ENCODE measurements at regions not wholly inside any gene's neighbourhood (a gene's known extent, or its start where the extent isn't known, plus 50 kb on each side); places are given as distances from the start of the nearest gene placed in this dataset.

- TF ChIP-seq CTCF (IDR thresholded peaks at IDR 0.05) (no peak), POLR2A (IDR thresholded peaks at IDR 0.05) (no peak)
- intact Hi-C loops (cut with DNase I): no loop called here
- Histone ChIP-seq H3K27ac (no peak overlapping the region), H3K4me3 (no peak overlapping the region), H3K27me3 (no peaks in the 10 kb centered on the region), H3K9me3 (replicated peaks in 1 of 3) (no peaks in the 10 kb centered on the region), H3K4me1 (replicated peaks in 1 of 2) (no peaks in the 10 kb centered on the region), H3K36me3 (replicated peaks in 1 of 2) (no peaks in the 10 kb centered on the region)
- no peak for DNase-seq
- 55 to 70% (median 63%) methylated on average over 2 of the region's 2 CpGs for WGBS, 4 donors
Observed at GRCh38 chr5:110179321-110179720, 489.6 kb downstream of the MAN2A1 start.

GRCh38 chr5:110194191-110194590, 504.5 kb downstream of the MAN2A1 start:
- no peaks in the 10 kb centered on the region for H3K36me3 ChIP-seq (replicated peaks in 1 of 2)
- H3K27me3 ChIP-seq: no peaks in the 10 kb centered on the region
- no peak overlapping the region for H3K27ac ChIP-seq
- no peak overlapping the region for H3K4me3 ChIP-seq
- TF ChIP-seq POLR2A (IDR thresholded peaks at IDR 0.05): no peak
- TF ChIP-seq CTCF (IDR thresholded peaks at IDR 0.05): no peak
- no peak for DNase-seq
- intact Hi-C loops (cut with DNase I): no loop called here
- no peaks in the 10 kb centered on the region for H3K9me3 ChIP-seq (replicated peaks in 1 of 3)
- H3K4me1 ChIP-seq (replicated peaks in 1 of 2): no peaks in the 10 kb centered on the region

- 75 to 92% (median 81%) methylated on average over 1 of the region's 1 CpG for WGBS, 4 donors
- intact Hi-C loops (cut with DNase I): no loop called here
- TF ChIP-seq CTCF (IDR thresholded peaks at IDR 0.05) (no peak), POLR2A (IDR thresholded peaks at IDR 0.05) (no peak)
- no peak overlapping the region for H3K4me3 ChIP-seq
- H3K27ac ChIP-seq: no peak overlapping the region
- H3K36me3 ChIP-seq (replicated peaks in 1 of 2): no peaks in the 10 kb centered on the region
- H3K27me3 ChIP-seq: no peaks in the 10 kb centered on the region
- H3K4me1 ChIP-seq (replicated peaks in 1 of 2): no peaks in the 10 kb centered on the region
- DNase-seq: no peak
- no peaks in the 10 kb centered on the region for H3K9me3 ChIP-seq (replicated peaks in 1 of 3)
Observed at GRCh38 chr5:110195288-110195687, 505.6 kb downstream of the MAN2A1 start.

- WGBS, 4 donors: 54 to 57% (median 56%) methylated on average over 1 of the region's 1 CpG
Observed at GRCh38 chr5:110201791-110202190, 512.1 kb downstream of the MAN2A1 start.

More at GRCh38 chr5:110201791-110202190, 512.1 kb downstream of the MAN2A1 start:
- TF ChIP-seq CTCF (IDR thresholded peaks at IDR 0.05): no peak
- no peak for TF ChIP-seq POLR2A (IDR thresholded peaks at IDR 0.05)
- no peaks in the 10 kb centered on the region for H3K36me3 ChIP-seq (replicated peaks in 1 of 2)
- H3K4me1 ChIP-seq (replicated peaks in 1 of 2): no peaks in the 10 kb centered on the region
- intact Hi-C loops (cut with DNase I): no loop called here
- no peaks in the 10 kb centered on the region for H3K27me3 ChIP-seq
- H3K9me3 ChIP-seq (replicated peaks in 1 of 3): no peaks in the 10 kb centered on the region
- no peak for DNase-seq
- H3K4me3 ChIP-seq: no peak overlapping the region
- H3K27ac ChIP-seq: no peak overlapping the region

All from adrenal gland (tissue), 9 donors.